ENCODE measurements at regions not wholly inside any gene's neighbourhood (a gene's known extent, or its start where the extent isn't known, plus 50 kb on each side); places are given as distances from the start of the nearest gene placed in this dataset.

GRCh38 chr2:10970666-10971065 is 58.9 kb downstream of the KCNF1 start:
- 62 to 63% methylated on average over 2 to 3 of the region's 3 CpGs for WGBS, 2 donors (ENCODE audit: low coverage in 1 of 2)
- Histone ChIP-seq H3K9me3 (no peaks in the 10 kb centered on the region), H3K27me3 (peaks cover 49% of the 10 kb centered on the region), H3K4me1 (no peaks in the 10 kb centered on the region), H3K27ac (no peak overlapping the region), H3K4me3 (no peak overlapping the region), H3K36me3 (no peaks in the 10 kb centered on the region)
- TF ChIP-seq EP300 (IDR thresholded peaks at IDR 0.05) (no peak), POLR2AphosphoS5 (IDR thresholded peaks at IDR 0.05) (no peak), CTCF (IDR thresholded peaks at IDR 0.05) (no peak), POLR2A (IDR thresholded peaks at IDR 0.05) (no peak)
- ATAC-seq = no peak

- no peak overlapping the region for H3K27ac ChIP-seq
- H3K36me3 ChIP-seq = no peaks in the 10 kb centered on the region
- H3K4me1 ChIP-seq = no peaks in the 10 kb centered on the region
- H3K9me3 ChIP-seq = no peaks in the 10 kb centered on the region
- no peak for ATAC-seq
- TF ChIP-seq POLR2A (IDR thresholded peaks at IDR 0.05) (no peak), EP300 (IDR thresholded peaks at IDR 0.05) (no peak), POLR2AphosphoS5 (IDR thresholded peaks at IDR 0.05) (no peak), CTCF (IDR thresholded peaks at IDR 0.05) (no peak)
- WGBS, 2 donors (ENCODE audit: low coverage in 1 of 2) = 46 to 89% methylated on average over 3 to 5 of the region's 15 CpGs
- H3K4me3 ChIP-seq = no peak overlapping the region
- H3K27me3 ChIP-seq = peaks cover 42% of the 10 kb centered on the region
Observed at GRCh38 chr2:10971161-10971887, 59.6 kb downstream of the KCNF1 start.

- H3K4me1 ChIP-seq = no peaks in the 10 kb centered on the region
- H3K27me3 ChIP-seq = peaks cover 37% of the 10 kb centered on the region
- 56 to 59% methylated on average over 4 to 8 of the region's 8 CpGs for WGBS, 2 donors (ENCODE audit: low coverage in 1 of 2)
- TF ChIP-seq POLR2AphosphoS5 (IDR thresholded peaks at IDR 0.05) (no peak), CTCF (IDR thresholded peaks at IDR 0.05) (no peak), EP300 (IDR thresholded peaks at IDR 0.05) (no peak), POLR2A (IDR thresholded peaks at IDR 0.05) (no peak)
- ATAC-seq = no peak
- no peaks in the 10 kb centered on the region for H3K36me3 ChIP-seq
- no peaks in the 10 kb centered on the region for H3K9me3 ChIP-seq
- H3K27ac ChIP-seq = no peak overlapping the region
- no peak overlapping the region for H3K4me3 ChIP-seq
Observed at GRCh38 chr2:10971888-10972260, 60.1 kb downstream of the KCNF1 start.

GRCh38 chr2:10972683-10973433 is 61.1 kb downstream of the KCNF1 start:
- 91% methylated on average over 14 of the region's 17 CpGs; no CpG with 5 or more reads in 1 of the 2 donors for WGBS, 2 donors (ENCODE audit: low coverage in 1 of 2)
- no peaks in the 10 kb centered on the region for H3K36me3 ChIP-seq
- H3K27ac ChIP-seq = no peak overlapping the region
- H3K4me3 ChIP-seq = no peak overlapping the region
- H3K9me3 ChIP-seq = no peaks in the 10 kb centered on the region
- H3K27me3 ChIP-seq = peaks cover 38% of the 10 kb centered on the region
- no peak for ATAC-seq
- H3K4me1 ChIP-seq = no peaks in the 10 kb centered on the region
- TF ChIP-seq POLR2A (IDR thresholded peaks at IDR 0.05) (no peak), CTCF (IDR thresholded peaks at IDR 0.05) (no peak), POLR2AphosphoS5 (IDR thresholded peaks at IDR 0.05) (no peak), EP300 (IDR thresholded peaks at IDR 0.05) (no peak)

- H3K27me3 ChIP-seq = peaks cover 47% of the 10 kb centered on the region
- no peaks in the 10 kb centered on the region for H3K36me3 ChIP-seq
- no peaks in the 10 kb centered on the region for H3K9me3 ChIP-seq
- 63 to 82% methylated on average over 2 to 6 of the region's 6 CpGs for WGBS, 2 donors (ENCODE audit: low coverage in 1 of 2)
- H3K4me3 ChIP-seq = no peak overlapping the region
- H3K4me1 ChIP-seq = no peaks in the 10 kb centered on the region
- TF ChIP-seq CTCF (IDR thresholded peaks at IDR 0.05) (no peak), POLR2A (IDR thresholded peaks at IDR 0.05) (no peak), EP300 (IDR thresholded peaks at IDR 0.05) (no peak), POLR2AphosphoS5 (IDR thresholded peaks at IDR 0.05) (no peak)
- H3K27ac ChIP-seq = no peak overlapping the region
- ATAC-seq = no peak
Observed at GRCh38 chr2:10973766-10974165, 62.0 kb downstream of the KCNF1 start.

All from gastroesophageal sphincter (tissue), 4 donors.